ENCODE measurements at regions not wholly inside any gene's neighbourhood (a gene's known extent, or its start where the extent isn't known, plus 50 kb on each side); places are given as distances from the start of the nearest gene placed in this dataset.

DNA sequence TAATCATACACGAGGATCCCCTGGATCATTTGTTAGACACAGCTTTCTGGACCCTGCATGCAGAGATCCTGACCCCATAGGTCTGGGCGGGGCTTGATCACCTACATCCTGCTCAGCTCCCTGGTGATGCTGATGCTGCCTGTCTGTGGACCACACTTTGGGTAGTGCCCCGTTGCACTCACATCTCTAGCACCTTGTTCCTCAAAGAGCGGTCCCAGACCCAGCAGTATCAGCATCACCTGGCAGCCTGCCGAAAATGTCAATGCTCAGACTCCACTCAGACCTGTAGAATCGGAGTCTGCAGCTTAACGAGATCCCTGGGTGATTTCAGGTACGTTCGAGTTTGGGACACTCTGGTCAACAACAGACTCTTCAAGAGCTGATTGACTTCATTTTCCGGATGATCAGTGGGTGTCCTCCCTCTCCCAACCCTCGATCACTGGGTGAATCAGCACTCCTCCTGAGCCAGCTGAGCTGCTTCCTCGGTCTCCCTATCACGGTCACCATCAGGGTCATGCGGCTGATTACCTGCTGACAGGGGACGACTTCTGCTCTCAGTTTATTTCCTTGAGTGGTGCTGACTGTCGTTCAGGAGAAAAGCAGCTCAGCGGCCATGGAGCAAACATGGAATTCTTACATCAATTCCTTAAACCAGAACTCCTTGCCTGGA, 150.6 kb upstream of the RAB12 start:
- no peak for DNase-seq

DNA sequence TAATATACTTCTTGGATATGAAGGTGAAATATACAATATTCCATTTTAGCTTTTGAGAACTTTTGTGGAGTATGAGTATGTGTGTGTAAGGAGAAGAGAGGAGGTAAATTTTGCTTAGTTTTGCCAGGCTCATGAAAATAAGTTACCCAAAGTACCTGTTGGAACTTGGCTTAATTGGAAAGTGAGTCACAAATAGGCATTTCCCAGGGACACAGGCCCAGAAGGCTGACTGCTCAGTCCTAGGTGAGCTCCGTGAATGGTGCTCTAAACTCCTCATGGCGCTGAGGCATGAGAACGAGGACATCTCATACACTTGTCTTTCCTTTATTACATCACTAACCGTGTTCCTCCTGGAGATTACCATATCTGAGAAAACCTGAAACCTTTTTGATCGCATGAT, 148.5 kb upstream of the RAB12 start:
- no peak for DNase-seq

DNA sequence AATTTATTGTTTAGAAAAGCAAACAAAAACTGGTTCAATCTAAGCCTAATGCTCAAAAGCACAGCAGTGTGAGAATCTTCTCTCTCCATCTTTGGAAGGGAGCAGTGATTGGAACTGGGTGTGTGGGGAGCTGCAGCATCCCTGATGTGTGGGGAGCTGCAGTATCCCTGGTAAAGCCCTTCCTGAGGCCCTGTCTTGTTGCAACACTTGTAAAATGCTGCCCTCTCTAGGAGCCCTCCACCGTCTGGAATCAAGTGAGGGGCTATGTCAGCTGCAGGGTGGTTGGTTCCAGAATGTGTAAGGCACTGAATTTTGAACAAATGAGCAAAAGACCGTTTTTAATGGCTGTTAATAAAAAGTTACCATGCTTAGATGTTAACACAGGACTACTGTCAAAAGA, 147.7 kb upstream of the RAB12 start:
- no peak for DNase-seq

DNA sequence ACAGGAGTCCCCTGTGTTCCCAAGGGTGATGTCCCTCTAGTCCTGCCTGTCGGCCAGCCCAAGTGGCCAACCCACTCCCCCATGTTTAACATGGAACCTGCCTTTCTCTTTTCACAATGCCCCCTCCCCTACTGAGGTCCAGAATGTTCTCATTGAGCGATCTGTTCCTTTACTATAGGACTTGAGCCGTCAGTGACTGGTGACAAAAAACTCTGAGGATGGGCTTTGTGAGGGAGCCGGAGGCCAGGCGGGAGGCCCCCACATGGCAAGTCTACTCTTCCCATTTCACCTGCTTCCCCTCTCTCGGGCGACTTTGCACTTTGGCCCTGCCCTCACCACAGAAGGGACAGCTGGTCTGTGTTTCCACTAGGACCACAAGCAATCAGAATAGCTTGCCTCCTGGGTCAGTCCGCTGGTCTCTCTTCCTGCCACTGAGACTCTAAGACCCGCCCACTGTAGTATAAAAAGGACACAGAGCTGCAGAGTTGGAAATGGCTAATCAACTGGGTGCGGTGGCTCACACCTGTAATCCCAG, 146.5 kb upstream of the RAB12 start:
- no peak for DNase-seq

DNA sequence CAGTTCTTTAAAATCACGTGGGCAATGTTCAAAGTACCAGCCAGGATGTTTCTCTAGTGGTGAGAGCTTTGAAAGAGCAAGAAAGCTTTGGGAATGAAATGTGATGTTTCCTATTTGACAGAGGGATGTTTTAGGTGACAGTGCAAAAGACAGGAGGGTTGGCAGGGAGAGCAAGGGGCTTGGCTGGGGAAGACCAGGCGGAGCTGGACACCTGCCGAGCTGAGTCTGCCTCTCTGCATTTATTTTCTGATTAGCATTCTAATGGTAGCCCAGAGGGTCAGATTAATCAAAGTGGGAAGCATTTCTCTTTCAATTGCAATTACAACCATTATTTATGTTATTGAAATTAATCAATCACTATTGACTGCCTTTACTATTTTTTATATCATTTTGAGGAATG, 145.4 kb upstream of the RAB12 start:
- no peak for DNase-seq

DNA sequence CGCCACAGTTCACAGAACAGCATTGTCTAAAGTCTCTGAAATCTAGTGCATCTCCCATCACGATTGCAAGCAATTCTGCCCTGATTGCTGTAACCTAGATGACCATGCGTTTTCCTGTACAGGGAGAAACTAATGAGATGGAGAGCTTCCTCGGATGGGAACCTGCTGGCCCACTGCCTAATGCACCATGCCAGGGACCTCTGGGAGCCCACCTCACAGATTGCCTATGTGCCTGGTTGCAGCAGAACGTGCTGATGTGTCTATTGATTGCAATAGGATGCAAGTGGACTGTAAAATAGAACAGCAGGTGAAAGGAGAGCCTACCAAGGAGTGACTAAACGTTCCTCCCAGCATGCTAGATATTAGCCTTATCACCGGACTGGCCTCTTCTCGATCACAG, 141.0 kb upstream of the RAB12 start:
- no peak for DNase-seq

DNA sequence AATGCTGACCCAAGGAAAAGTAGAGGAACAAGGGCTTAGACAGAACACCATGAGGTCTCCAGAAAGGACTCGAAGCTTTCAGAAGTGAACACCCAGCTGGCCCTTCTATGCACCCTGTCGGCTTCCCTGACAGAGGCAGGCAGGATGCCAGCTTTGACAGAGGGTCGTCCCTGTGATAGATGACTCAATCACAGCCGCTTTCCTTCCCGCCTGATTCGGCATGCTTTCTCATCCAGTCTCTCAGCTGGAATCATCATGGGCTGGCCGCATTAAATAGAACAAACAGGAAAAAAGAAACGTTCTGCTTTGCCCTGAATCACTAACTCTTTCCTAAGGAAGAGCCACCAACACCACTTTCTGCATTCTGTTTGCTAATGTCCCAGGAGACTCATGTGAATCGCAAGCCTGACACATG, 140.3 kb upstream of the RAB12 start:
- DNase-seq = no peak

DNA sequence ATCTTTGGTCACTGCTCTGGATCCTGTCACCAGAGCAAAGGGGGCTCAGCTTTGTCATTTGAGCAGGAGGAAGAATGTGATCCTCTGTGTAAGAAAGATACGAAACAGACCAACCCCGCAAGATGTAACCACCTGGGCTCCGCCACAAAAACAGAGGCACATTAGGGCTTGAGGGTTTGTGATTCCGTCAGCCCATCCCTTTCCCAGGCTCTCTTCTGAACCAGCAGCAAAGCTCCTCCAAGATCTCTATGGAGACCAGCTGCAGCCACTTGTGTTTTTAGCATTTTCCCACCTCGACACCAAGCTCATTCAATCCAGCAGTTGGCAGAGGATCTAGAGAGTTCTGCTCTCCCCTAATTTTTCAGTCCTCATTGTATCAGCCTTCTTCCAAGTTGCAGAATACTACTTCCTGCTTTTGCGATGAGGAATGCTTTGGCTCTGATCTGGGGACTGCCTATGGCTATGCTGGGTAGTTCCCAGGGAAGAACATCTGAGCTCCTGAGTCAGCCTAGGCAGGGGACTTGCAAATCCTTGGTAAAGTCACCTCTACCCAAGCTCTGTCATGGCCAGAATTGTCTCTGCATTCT, 139.6 kb upstream of the RAB12 start:
- DNase-seq = no peak

DNA sequence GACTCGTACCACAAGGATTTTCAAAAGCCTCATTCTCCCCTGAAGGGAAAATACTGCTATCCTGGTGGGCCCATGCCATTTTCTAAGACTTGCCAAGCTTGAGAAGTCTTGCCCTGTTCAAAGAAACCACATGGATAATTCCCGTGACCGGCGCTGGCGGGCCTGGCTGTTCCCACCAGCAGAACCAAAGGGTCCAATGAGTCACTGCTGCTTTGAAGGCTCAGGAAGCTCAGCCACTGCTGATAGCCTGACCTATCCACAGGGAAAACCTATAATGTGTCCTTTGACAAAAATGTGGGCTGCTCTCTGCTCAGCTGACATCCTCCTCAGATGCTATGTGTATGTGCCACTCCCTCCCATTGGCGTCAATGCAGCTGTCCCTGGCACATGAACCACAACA, 137.9 kb upstream of the RAB12 start:
- no peak for DNase-seq

DNA sequence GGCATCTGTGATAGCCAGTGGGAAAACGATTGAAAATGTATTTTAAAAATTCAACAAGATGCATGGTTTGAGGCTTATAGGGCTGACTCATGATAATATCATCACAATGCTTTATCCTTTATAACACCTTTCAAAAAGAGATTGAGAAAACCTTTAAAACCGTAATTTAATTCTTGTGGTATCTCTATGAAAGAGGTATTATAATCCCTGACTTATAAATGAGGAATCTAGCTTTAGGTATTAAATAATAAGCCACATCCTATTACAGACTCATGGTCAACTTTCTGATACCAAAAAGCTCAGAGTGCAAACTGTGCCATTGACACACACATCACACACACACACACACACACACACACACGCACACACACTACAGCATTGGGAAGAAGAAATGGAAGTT, 134.6 kb upstream of the RAB12 start:
- DNase-seq = no peak

DNA sequence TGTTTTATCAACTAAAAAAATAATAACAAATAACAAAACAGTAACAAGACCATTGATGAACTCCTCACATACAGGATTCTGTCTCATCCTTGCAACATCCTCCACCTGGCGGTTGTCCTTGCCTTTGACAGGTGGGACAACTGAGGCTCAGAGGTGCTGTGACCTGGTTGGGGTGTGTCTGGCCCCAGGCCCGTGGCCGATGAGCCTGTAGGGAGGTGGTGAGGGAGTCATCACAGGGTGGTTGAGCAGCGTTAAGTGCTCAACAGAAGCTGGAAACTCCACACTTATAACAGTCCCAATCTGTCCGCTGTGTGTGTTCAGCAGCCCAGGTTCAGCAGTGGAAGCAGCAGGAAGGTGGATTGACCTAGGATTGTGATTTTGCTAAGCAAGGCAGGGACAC, 131.6 kb upstream of the RAB12 start:
- no peak for DNase-seq

DNA sequence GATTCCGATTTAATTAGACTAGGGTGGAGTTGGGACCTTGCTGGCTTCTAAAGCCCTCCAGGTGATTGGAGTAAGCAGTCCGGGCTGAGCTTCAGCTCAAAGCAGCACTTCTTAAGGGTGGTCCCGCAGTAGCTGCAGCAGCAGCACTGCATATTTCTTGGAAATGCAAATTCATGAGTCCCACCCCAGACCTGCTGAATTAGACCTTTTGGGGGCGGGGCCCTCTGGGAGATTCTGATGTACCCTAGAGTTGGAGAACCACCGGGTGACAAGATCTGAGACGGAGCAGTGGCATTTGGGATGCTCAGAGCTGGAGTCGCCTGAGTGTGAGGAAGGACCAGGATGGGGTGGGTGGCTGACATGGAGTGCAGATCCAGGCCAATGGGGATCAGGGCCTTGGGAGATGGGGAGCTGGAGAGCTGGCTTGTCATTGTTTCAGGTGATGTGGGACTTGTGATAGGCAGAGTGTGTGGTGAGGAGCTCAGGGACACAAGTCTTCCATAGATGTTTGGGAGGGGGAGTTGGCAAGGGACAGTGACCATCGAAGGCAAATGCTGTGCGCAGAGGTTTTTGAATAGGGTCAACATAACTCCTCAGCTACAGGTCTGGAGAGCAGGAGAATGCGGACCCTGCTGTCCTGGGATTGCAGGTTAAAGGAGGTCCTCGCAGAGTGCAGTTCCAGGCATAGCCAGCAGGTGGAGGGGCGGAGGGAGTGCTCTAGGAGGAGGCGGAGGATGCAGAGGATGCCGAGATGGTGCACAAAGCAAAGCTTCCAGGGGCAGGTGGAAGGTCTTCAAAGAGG, 130.9 kb upstream of the RAB12 start:
- DNase-seq = peak; percentile 24

DNA sequence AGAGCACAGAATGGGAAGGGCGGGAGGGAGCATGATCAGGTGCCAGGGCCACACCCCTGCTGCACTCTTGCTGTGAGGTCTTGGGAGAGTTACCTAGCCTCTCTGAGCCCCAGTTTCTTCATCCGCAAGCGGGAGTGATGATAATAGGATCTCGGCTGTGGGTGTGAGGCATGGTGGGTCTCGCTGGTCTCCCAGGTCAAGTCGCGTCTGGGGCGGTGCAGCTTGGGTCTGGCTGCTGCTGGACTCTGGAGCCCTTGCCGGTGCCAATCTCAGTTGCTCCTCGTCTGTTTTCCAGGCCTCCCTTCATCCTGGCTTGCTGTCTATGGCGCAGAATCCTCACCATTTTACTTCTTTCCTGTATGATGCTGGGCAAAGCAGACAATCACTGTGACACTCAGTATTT, 130.3 kb upstream of the RAB12 start:
- DNase-seq = no peak

DNA sequence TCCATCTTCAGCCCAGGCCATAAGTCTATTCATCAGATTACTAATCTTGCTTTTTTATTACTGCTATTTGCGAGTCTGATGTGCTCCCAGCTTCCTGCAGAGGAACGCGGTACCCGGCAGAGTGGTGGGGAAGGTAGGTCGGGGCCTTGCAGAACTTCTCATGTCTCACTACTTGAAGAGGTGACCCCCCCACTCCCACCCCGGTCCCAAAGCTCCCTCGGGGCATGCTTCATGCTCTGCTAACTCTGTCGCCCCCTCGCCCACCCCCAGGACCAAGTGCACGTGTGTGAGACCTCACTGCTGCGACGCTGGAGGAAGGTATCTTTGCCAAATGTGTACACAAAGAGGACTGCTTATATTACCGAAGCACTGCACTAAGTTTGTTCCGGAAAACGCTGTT, 129.4 kb upstream of the RAB12 start:
- DNase-seq = no peak

DNA sequence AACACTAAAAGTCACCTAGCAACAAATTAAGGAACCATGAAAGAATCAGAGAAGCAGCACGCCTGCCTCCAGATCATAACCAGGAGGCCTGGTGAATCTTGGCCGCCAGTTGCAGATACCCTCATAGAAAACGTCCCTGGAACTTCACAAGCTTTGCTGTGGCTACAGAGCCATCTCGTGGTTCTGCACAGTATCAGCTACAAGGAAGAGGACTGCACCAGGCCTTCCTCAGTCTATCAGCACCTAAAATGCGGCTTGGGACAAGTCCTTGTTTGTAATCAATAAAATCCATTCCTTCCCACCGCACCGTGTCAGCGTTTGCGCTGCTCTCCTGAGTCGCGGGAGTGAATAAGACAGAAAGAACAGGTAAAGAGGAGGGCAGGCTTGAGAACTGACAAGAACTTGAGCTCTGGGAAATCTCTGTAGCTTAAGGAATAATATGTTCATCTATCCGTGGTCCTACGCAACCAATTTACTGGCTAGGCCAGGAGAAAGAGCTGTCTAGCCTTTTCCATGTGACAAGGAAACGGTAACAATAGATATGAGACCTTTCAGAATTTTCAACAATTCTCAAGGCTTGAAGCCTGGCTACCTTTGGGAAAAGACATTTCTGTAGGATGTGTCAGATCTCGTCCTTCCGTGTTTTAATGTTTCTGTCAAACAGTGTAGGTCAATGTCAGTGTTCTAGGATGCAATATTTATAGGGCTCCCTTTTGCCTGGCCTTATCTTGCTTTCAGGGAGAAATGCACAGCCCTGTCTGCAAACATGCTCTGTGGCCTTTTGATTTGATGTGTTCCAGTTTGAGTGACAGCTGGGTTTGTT, 128.5 kb upstream of the RAB12 start:
- DNase-seq = no peak

DNA sequence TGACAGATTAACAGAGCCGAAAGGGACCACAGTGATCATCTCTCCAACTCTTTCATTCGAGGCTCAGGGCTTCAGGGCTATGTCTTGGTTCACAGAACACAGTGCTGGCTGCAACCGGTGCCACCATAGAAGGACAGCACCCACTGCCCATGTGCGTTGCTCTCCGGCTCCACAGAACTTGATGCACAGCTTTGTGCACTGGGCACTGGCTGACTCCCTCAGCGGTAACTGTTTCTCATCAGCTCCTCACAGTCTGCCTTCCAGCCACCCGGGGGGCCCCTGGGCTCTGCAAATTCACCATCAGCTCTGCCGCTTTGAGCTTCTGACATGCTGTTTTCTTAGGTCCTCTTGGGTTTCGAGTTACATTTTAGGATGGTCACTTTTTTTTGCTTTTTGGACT, 124.3 kb upstream of the RAB12 start:
- no peak for DNase-seq

DNA sequence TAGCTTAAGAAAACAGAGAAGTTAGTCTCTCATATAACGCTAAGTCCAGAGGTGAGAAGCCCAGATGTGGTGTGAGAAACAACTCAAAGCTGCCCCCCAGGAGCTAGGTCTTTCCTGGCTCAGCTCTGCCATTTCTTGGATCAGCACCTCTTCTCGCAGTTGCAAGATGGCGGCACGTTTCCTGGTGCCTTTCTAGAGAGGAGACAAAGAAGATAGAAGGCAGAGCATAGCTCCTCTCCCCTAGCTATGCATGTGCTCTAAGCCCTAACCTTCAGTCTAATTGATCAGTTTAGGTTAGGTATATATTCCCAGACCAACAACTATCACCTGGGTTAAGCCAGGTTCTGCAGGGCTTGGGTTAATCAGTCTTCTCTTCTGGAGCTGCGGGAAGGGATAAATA, 119.5 kb upstream of the RAB12 start:
- DNase-seq = no peak

DNA sequence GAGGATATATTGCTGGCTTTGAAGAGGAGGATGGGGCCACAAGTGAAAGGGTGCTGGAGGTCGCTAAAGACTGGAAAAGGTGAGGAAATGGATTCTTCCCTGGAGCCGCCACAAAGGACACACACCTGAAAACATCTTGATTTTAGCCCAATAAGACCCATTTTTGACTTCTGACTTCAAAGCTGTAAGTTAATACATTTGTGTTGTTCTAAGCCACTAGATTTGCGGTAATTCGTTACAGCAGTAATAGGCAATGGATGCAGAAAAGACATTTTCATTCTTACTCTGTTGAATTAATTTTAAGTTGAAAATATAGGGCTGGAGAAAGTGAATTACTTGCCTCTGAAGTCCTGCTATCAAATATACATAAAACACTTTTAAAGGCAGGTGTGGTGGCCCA, 117.7 kb upstream of the RAB12 start:
- DNase-seq = no peak

DNA sequence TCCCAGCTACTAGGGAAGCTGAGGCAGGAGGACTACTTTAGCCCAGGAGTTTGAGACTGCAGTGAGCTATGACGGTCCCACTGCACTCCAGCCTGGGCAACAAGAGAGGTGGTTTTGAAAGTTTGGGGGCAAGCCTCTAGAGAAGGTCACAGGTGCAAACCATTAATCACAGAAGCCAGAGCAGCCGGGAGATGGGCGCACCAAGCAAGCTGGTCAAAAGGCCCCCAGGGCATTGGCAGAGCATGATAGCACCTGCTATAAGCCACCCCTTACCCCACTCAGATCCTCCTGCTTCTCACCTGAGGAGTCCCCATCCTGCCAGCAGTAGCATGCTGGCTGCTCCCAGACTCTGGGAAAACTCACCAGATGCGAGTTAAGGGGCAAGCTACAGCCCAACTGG, 116.1 kb upstream of the RAB12 start:
- DNase-seq = no peak

DNA sequence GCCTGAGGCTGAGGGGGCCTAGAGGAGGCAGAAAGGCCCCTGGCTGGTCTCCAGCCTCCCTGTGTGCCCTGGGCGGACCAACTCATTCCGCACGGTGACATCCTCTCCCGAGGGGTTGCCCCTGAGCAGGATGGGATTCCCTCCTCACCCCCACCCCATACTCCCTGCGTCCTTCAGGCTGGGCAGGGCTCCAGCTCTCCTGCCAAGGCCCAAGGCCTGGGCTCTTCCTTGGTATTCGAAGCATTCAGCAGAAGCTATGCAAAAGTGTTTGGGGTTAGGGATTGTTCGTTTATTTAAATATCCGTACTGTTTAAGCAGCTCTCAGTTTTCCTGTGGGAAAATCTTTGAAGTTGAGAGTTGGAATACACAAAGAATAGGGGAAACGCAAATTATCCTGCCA, 113.1 kb upstream of the RAB12 start:
- DNase-seq = no peak

DNA sequence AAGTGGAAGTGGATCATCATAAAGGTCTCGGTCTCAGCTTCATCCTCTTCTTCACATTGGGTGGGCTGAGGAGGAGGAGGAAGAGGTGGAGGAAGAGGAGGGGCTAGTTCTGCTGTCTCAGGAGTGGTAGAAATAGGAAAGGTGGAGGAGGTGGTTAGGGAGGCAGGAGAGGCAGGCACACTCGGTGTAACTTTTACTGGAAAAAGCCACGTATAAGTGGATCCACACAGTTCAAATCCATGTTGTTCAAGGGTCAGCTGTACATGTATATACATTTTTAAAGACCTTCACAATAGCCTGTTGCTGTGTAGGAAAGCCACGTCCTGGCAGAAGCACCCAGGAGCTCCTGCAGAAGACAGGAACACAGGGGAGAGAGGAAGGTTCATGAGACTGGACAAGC, 110.3 kb upstream of the RAB12 start:
- DNase-seq = no peak

DNA sequence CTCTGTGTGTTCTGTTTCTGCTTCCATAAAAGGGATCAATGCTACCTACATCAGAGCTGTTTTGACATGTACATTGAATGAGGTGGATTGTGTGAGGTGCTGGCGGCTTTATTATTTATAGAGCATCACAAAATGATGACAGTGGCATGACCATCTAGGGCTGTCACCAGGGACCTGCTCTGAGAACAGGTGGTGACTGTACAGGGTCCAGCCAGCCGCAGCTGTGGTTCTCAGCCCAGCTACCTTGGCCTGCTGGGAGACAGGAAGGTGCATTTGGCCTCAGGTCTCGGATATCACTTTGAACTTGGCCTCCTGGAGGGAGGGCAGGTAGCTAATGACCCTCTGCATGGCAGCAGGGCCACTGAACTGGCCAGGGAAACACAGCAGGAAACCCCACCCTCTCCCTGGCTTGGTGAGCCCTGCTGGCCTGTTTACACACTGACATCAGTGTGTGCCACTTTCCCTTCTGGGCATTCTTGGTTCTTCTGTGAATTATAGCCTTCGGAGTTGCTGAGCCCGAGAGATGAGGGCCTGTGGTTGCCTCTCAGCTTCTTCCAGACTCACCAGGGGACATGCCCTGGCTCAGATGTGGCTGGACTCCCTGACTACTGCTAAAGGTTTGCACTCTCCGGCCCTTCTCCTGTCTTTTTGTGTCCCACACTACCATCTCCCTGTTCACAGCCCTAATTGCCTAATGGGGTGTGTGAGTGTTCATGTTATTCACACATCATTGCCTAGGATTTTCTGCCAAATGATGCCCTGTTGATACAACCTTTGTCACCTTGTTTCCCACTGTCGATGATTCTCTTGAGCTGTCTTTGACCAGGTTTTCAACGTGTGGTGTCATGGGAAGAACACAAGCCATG, 109.2 kb upstream of the RAB12 start:
- no peak for DNase-seq

Measured in NCI-H2029 treated with DMSO at 0.1 percent for 48 hours (cell line).